Subcutaneous abdominal adipose tissue (tissue), 5 donors: ENCODE measurements at regions not wholly inside any gene's neighbourhood (a gene's known extent, or its start where the extent isn't known, plus 50 kb on each side); places are given as distances from the start of the nearest gene placed in this dataset.

ENCODE experiments used
- H3K27ac ChIP-seq: one replicate; pipeline ENCODE4 v1.7.0; 2013; ENCODE audit warnings: low read depth, mild to moderate bottlenecking, inconsistent platforms, low read length, moderate library complexity
- H3K27me3 ChIP-seq, 5 donors: one replicate each; pipeline ENCODE4 v1.7.0; 2013; ENCODE audit warnings: low read length in 5 of 5, inconsistent platforms in 1 of 5; ENCODE audit not compliant: control insufficient read depth in 5 of 5, insufficient read depth in 4 of 5
- H3K36me3 ChIP-seq, 5 donors: one replicate each; pipeline ENCODE4 v1.7.0; 2013; ENCODE audit warnings: low read length in 5 of 5; ENCODE audit not compliant: control insufficient read depth in 5 of 5, insufficient read depth in 5 of 5
- H3K4me1 ChIP-seq, 5 donors: one replicate each; pipeline ENCODE4 v1.7.0; 2013; ENCODE audit warnings: low read length in 5 of 5, mild to moderate bottlenecking in 3 of 5, moderate library complexity in 1 of 5; ENCODE audit not compliant: control insufficient read depth in 5 of 5, insufficient read depth in 5 of 5
- H3K4me3 ChIP-seq, 5 donors: one replicate each; pipeline ENCODE4 v1.7.0; 2013; ENCODE audit warnings: low read length in 5 of 5, low read depth in 1 of 5
- H3K9ac ChIP-seq, 5 donors: one replicate each; pipeline ENCODE4 v1.7.0; 2013; ENCODE audit warnings: low read length in 5 of 5, mild to moderate bottlenecking in 4 of 5, moderate library complexity in 3 of 5
- H3K9me3 ChIP-seq, 5 donors: one replicate each; pipeline ENCODE4 v1.7.0; 2013; ENCODE audit warnings: low read length in 5 of 5; ENCODE audit not compliant: control insufficient read depth in 5 of 5
- donor health status: healthy.
- donor health status: healthy.
- donor health status: healthy.
- donor health status: healthy.
- donor health status: healthy.

DNA sequence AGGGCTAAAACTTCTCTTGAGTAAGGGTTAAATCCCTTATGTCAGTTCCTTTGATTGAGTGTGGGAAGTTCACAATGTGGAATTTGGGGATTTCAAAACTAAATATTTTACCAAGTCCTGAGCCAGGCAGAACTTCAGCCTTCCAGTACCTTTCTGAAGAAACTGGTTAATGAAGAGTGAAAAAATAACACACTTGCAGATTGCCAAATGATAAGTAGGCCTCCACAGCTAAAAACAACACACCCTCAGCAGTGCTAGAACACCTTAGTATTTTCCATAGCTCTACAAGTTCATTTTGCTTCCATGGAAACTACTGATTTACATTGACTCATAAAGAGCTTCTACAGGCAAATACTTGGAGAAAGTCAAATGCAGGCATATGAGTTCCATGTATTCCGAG lies 326.8 kb downstream of the ZNF674 start:
- no peak overlapping the region for H3K27ac ChIP-seq
- H3K4me1 ChIP-seq, result no peaks in the 10 kb centered on the region
- H3K9me3 ChIP-seq, result peaks cover 0 to under 1% (median 0%) of the 10 kb centered on the region in 5 donors
- H3K4me3 ChIP-seq, result no peak overlapping the region
- no peak overlapping the region for H3K9ac ChIP-seq
- H3K27me3 ChIP-seq, result peaks cover 0 to 17% (median 2%) of the 10 kb centered on the region in 5 donors
- no peaks in the 10 kb centered on the region for H3K36me3 ChIP-seq

DNA sequence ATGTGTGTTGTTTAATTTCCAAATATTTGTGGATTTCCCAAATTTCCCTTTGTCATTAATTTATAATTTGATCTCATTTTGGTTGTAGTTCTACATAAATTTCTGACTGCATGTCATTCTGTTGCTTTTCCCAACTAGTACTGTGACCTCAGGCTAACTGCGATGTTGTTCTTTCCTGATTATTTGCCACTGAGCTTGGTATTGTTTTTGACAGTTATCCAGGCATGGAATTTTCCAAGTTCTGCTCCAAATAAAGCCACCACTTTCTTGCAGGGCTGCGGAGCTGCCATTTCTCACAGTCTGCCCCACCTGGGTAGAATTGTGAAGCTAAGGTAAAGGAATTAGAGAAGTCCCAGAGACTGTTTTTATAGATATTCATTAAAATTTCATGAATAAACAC lies 328.8 kb downstream of the ZNF674 start:
- Histone ChIP-seq H3K9me3 (no peaks in the 10 kb centered on the region), H3K36me3 (no peaks in the 10 kb centered on the region), H3K27me3 (peaks cover 0 to 17% (median 2%) of the 10 kb centered on the region in 5 donors), H3K27ac (no peak overlapping the region), H3K4me1 (no peaks in the 10 kb centered on the region), H3K4me3 (no peak overlapping the region), H3K9ac (no peak overlapping the region)

DNA sequence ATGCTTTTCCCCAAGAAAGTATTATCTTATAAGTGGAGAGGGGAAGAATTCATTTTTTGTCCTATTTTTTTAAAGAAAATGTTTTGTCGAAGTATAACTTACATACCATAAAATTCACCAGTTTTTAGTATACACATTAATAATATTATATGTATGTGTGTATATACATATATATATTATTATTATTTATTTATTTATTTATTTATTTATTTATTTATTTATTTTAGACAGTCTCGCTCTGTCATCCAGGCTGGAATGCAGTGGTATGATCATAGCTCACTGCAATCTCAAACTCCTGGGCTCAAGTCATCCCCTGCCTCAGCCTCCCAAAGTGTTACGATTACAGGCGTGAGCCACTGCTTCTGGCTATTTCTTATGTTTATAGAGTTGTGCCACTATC lies 334.1 kb downstream of the ZNF674 start:
- no peak overlapping the region for H3K27ac ChIP-seq
- H3K4me1 ChIP-seq, result no peaks in the 10 kb centered on the region
- H3K4me3 ChIP-seq, result no peak overlapping the region
- H3K36me3 ChIP-seq, result no peaks in the 10 kb centered on the region
- no peaks in the 10 kb centered on the region for H3K9me3 ChIP-seq
- no peak overlapping the region for H3K9ac ChIP-seq
- H3K27me3 ChIP-seq, result peaks cover 0 to 6% (median 2%) of the 10 kb centered on the region in 5 donors

DNA sequence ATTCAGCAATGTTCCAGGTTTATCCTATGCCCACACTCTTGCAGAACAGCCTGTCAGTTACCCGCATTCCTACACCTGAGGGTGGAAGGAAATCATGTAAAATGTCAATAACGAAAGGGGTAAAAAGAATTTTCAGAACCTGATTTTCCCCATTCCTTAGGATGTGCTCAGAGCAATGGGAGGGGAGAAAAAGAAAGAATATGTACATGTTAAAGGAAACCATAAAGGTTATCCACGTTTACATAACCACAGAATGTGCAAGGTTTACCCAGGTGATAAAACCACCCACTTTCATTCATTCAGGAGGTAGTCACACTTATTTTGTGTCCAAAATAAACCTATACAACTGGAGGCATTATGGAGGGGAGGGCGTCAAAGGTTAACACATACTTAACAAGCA lies 335.5 kb downstream of the ZNF674 start:
- Histone ChIP-seq H3K4me3 (no peak overlapping the region), H3K4me1 (no peaks in the 10 kb centered on the region), H3K36me3 (no peaks in the 10 kb centered on the region), H3K9me3 (peaks cover 0 to under 1% (median 0%) of the 10 kb centered on the region in 5 donors), H3K27ac (no peak overlapping the region), H3K9ac (no peak overlapping the region), H3K27me3 (peaks cover 0 to 6% (median under 1%) of the 10 kb centered on the region in 5 donors)

DNA sequence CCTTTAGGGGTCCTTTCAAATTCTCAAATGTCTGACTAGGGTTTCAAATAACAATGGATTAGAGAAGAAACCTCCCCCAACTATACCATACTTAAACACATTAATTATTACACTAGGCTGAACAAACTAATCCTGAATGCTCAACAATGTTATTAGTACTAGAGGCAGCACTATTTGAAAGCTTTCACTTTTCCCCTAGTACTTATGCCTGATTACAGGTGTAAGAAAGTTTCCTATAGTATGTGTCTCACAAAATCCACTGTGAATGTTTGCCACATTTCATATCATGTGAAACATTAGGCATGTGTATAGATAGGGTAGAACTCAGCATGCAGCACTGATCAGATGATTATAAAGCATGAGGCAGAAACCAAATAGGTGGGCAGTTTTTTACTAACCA lies 336.2 kb downstream of the ZNF674 start:
- no peak overlapping the region for H3K9ac ChIP-seq
- H3K36me3 ChIP-seq, result no peaks in the 10 kb centered on the region
- no peak overlapping the region for H3K4me3 ChIP-seq
- H3K9me3 ChIP-seq, result peaks cover 0 to 2% (median 0%) of the 10 kb centered on the region in 5 donors
- peaks cover 0 to 6% (median 0%) of the 10 kb centered on the region in 5 donors for H3K27me3 ChIP-seq
- H3K4me1 ChIP-seq, result no peaks in the 10 kb centered on the region
- no peak overlapping the region for H3K27ac ChIP-seq

DNA sequence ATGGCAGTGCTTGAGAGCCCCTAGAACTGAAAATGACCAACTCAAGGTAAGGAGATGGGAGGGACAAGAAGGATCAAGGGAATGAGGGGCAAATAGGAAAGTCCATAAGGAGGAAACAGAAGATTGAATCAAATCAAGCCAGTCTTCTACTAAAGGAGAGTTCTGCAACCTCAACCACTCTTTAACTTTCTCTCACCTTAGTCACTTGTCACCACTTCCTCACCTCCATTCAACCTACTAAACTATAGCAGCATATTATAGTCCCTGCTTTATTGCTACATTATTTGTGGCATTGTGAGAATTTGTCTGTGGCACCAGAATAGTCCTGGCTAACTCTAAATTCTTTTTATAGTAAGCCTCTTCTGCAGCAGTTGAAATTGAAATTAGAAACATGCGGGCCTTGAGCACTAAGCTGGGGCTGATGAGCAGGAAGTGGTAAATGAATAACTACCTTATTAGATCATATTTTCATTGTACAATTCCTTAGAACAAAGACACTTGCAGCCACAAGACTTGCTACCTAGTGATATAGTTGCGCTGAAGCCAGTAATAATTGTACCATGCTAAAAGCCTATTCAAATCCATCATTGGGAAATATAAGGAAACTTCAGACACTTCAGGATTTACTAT lies 336.9 kb downstream of the ZNF674 start:
- Histone ChIP-seq H3K4me1 (no peaks in the 10 kb centered on the region), H3K36me3 (no peaks in the 10 kb centered on the region), H3K9me3 (peaks cover 0 to 2% (median 0%) of the 10 kb centered on the region in 5 donors), H3K27me3 (peaks cover 0 to 6% (median 3%) of the 10 kb centered on the region in 5 donors), H3K27ac (no peak overlapping the region), H3K4me3 (no peak overlapping the region), H3K9ac (no peak overlapping the region)

DNA sequence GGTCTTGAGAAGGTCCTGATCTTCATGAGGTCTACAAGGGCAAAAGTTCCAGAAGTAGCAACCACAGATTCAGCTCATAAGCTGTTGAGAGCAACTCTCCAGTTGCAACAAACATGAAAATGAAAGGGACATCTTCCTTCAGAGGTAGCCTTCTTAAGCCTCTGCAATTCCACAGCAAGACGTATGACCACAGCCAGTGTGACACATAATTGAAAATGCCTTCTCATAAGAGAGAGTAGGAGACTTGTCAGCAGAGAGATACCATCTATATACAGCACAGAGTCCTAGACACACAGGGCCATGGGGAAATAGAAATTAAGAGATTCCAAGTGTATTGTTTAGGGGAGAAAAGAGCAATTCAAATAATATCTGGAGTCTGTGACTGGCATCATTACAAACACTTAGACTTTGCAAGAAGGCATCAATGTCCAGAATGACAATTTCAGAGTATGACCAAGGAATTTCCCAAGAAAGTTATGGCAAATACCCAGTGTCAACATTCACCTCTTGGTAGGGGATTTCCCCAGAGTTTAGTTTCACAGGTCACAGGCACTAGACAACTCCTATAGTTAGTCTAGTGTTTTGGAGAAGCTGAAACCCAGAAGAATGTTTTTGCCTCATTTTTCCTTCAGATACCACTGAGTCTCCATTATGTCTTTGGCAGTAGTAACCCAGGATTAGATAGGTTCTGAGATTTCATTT lies 340.3 kb downstream of the ZNF674 start:
- H3K4me3 ChIP-seq, result no peak overlapping the region
- H3K4me1 ChIP-seq, result peaks cover 0 to 2% (median 0%) of the 10 kb centered on the region in 5 donors
- H3K27me3 ChIP-seq, result peaks cover 0 to 9% (median 6%) of the 10 kb centered on the region in 5 donors
- no peak overlapping the region for H3K9ac ChIP-seq
- H3K36me3 ChIP-seq, result no peaks in the 10 kb centered on the region
- H3K9me3 ChIP-seq, result peaks cover 0 to 2% (median 0%) of the 10 kb centered on the region in 5 donors
- H3K27ac ChIP-seq, result no peak overlapping the region

DNA sequence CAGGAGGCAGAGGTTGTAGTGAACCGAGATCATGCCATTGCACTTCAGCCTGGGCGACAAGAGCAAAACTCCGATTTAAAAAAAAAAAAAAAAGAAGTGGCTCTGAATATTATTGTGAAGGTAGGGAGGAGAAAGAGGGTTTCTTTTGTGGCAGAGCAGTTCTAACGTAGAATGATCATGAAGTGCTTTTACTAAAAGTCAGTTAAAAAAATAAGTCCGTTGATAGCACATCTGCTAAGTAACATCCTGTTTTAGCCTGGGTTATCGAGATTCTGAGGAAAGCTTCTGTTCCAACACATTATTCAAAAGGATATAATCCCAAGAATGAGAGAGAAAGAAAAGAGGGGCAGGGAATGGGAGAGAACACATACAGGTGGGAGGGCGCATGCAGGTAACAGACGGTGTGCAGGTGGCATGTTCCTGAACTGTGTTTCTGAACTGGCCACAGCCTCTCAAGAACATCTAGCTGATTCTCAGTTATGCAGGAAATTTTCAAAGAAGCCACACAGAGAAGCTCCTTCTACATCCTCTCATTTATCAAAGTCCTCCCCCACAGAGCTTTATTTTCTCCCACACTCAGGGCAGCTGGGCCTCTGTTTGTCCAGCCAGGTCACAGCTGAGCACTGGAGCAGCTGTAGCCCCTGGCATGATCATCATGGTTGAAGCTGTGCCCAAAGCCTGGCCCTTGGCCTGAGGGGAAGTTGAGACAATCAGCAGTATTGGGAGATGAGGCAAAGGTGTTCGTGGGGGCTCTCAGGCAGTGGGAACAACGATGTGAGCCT lies 342.3 kb downstream of the ZNF674 start:
- Histone ChIP-seq H3K27me3 (peaks cover 0 to 9% (median 6%) of the 10 kb centered on the region in 5 donors), H3K9ac (no peak overlapping the region), H3K4me1 (peaks cover 0 to 2% (median 0%) of the 10 kb centered on the region in 5 donors), H3K4me3 (no peak overlapping the region), H3K9me3 (peaks cover 0 to 2% (median 0%) of the 10 kb centered on the region in 5 donors), H3K27ac (no peak overlapping the region), H3K36me3 (no peaks in the 10 kb centered on the region)

DNA sequence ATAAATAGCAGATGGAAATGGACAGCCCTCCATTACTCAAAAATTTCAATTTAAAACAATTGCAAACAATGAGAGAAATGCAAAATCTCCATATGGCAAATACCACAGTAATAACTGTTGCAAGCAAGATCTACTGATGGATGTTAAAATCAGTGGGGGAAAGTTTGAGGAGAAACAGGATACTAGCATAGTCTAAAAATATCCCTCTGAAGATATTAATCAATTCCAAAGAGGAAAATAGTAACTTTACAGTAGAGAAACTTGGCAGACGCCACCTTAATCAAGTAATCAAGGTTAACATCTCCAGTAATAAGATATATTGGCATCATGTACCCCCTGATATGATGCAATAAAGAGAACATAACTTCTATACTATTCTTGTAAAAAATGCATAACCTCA lies 344.8 kb downstream of the ZNF674 start:
- peaks cover 0 to 9% (median 3%) of the 10 kb centered on the region in 5 donors for H3K27me3 ChIP-seq

DNA sequence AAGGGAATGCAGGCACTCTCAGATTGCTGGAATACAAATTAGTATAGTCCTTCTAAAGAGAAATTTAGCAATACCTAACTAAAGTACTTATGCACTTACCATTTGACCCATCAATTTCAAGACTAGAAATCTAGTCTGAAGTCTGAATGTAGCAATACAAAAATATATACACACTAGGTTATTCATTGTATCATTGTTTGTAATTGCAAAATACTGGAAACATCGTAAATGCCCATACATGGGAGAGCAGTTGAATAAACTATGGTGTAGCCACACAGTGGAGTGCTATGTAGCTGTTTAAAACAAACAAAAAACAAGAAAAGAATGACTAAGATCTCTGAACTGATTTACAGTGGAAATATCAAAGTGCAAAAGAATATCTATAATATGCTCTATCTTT lies 346.4 kb downstream of the ZNF674 start:
- Histone ChIP-seq H3K36me3 (no peaks in the 10 kb centered on the region), H3K4me3 (no peak overlapping the region), H3K27ac (no peak overlapping the region), H3K9me3 (peaks cover 5 to 11% (median 6%) of the 10 kb centered on the region in 5 donors), H3K27me3 (peaks cover 2 to 11% (median 3%) of the 10 kb centered on the region in 5 donors), H3K9ac (no peak overlapping the region), H3K4me1 (peaks cover 0 to 2% (median 0%) of the 10 kb centered on the region in 5 donors)

More for the DNA sequence above, 344.8 kb downstream of the ZNF674 start:
- Histone ChIP-seq H3K9ac (no peak overlapping the region), H3K36me3 (no peaks in the 10 kb centered on the region), H3K27ac (no peak overlapping the region), H3K9me3 (peaks cover 0 to 3% (median 2%) of the 10 kb centered on the region in 5 donors), H3K4me1 (peaks cover 0 to 2% (median 0%) of the 10 kb centered on the region in 5 donors), H3K4me3 (no peak overlapping the region)
